Right hindlimb (tissue), 1 donor: ENCODE measurements at regions not wholly inside any gene's neighbourhood (a gene's known extent, or its start where the extent isn't known, plus 50 kb on each side); places are given as distances from the start of the nearest gene placed in this dataset.
A peak's percentile ranks its signal among the peaks of the same experiment; 100 is the strongest.

Experiments used
- DNase-seq: peaks from one replicate; pipeline ENCODE4 v3.0.0-alpha.2; 2018

- DNase-seq = no peak
These were observed 827.8 kb downstream of the TLE4 start for GRCh38 chr9:80399606-80400005.

- DNase-seq = no peak
These were observed 816.1 kb downstream of the TLE4 start for GRCh38 chr9:80387828-80388227.

GRCh38 chr9:80385246-80385645 is 813.5 kb downstream of the TLE4 start:
- DNase-seq = no peak

- DNase-seq = no peak
These were observed 811.6 kb downstream of the TLE4 start for GRCh38 chr9:80383331-80383730.

- peak; percentile 61 for DNase-seq
These were observed 810.6 kb downstream of the TLE4 start for GRCh38 chr9:80382211-80382891.

GRCh38 chr9:80380301-80380700 is 808.5 kb downstream of the TLE4 start:
- DNase-seq = no peak

- DNase-seq = no peak
These were observed 807.0 kb downstream of the TLE4 start for GRCh38 chr9:80378669-80379293.

- no peak for DNase-seq
These were observed 804.4 kb downstream of the TLE4 start for GRCh38 chr9:80376180-80376579.

- no peak for DNase-seq
These were observed 803.7 kb downstream of the TLE4 start for GRCh38 chr9:80375477-80375876.

GRCh38 chr9:80369641-80370040 is 797.9 kb downstream of the TLE4 start:
- DNase-seq = no peak

- DNase-seq = no peak
These were observed 794.9 kb downstream of the TLE4 start for GRCh38 chr9:80366626-80367025.

GRCh38 chr9:80359941-80360881 is 788.4 kb downstream of the TLE4 start:
- no peak for DNase-seq

GRCh38 chr9:80359291-80359690 is 787.5 kb downstream of the TLE4 start:
- DNase-seq = no peak

- DNase-seq = no peak
These were observed 781.2 kb downstream of the TLE4 start for GRCh38 chr9:80352967-80353366.

- DNase-seq = no peak
These were observed 779.8 kb downstream of the TLE4 start for GRCh38 chr9:80351612-80352011.

GRCh38 chr9:80326105-80326504 is 754.3 kb downstream of the TLE4 start:
- DNase-seq = peak; percentile 27

- no peak for DNase-seq
These were observed 749.2 kb downstream of the TLE4 start for GRCh38 chr9:80320916-80321315.

GRCh38 chr9:80320480-80320879 is 748.7 kb downstream of the TLE4 start:
- no peak for DNase-seq

- DNase-seq = no peak
These were observed 733.4 kb downstream of the TLE4 start for GRCh38 chr9:80305136-80305535.

- no peak for DNase-seq
These were observed 723.2 kb downstream of the TLE4 start for GRCh38 chr9:80294955-80295354.

- DNase-seq = no peak
These were observed 722.6 kb downstream of the TLE4 start for GRCh38 chr9:80294318-80294717.

GRCh38 chr9:80292231-80292630 is 720.5 kb downstream of the TLE4 start:
- no peak for DNase-seq

GRCh38 chr9:80285326-80285725 is 713.6 kb downstream of the TLE4 start:
- no peak for DNase-seq

- DNase-seq = no peak
These were observed 711.0 kb downstream of the TLE4 start for GRCh38 chr9:80282766-80283165.
